ENCODE measurements at regions not wholly inside any gene's neighbourhood (a gene's known extent, or its start where the extent isn't known, plus 50 kb on each side); places are given as distances from the start of the nearest gene placed in this dataset.
A peak's percentile ranks its signal among the peaks of the same experiment; 100 is the strongest.

DNA sequence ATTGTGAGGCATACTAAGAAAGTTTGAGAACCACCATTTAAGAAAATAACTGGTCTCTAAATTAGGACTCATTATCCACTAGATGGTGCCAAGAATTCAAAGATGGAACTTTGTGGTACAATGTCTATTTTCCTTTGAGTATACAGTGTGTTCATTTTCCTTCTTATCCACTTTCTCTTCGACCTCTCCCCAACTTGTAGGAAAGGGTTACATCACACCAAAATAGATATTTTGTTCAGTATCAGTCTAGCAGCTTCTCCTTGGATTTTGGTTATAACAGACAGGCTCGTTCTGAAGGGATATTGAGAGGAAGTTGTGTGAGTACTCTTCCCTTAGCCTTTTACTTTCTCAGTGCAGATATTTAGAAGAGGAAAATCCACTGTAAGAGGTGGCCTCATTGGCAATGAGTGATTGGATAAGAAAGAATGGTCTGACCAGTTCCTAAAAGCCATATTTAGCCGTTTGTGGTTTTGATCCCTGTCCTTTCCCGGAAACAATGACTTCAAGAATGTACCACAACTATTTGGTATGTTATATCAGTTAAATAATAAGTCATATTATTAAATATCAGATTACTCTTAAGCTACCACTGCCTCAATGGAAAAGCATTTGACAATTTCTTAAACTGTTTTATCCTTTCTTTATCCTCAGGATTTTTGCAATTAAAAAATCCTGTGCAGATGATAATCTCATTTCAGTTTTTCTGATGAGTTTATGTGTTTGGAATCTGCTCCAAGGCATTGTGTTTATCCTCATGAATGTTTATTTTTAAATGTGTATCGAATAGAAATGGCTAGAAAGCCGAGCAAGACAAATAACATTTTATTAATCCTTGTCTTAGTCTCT, 69.0 kb upstream of the GRAMD2B start:
- WGBS, 2 donors: 15 to 16% methylated on average over 6 of the region's 6 CpGs

DNA sequence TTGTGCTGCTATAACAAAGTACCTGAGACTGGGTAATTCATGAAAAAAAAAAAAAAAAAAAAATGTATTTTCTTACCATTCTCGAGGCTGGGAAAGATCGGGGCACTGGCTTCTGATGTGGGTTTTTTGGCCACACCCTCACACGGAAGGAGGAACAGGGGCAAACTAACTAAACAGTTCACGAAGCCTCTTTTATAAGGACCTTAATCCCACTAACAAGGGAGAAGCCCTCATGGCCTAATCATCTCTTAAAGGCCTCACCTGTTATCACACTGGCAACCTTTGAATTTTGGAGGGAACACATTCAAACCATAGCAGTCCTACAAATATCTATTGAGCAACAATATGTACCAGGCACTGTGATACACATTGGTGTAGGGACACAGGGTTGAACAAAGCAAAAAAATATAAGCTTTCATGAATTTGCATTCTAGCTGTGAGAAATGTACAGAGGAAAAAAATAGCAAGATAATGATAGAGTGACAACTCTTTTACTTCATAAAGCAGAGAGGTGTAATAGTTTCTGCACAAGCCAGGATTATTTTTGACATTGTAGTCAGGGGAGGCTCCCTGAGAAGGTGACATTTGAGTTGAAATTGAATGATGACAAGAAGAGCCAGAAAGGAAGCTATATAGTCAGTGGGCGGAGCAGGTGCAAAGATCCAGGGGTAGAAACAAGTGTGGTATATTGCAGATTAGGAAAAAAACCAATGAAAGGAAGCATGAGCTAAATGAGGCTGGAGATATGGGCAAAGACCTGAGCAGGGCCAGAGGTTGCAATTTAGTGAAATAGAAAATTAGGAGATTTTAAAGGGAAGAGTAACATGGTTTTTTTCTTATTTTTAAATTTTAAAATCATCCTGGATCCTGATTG, 68.1 kb upstream of the GRAMD2B start:
- H3K4me1 ChIP-seq (ENCODE audit: control insufficient read depth in 1 of 2, insufficient read depth in 2 of 2, low read length in 2 of 2): no peaks in the 10 kb centered on the region
- ATAC-seq (ENCODE audit: low FRiP score) (no peak), DNase-seq (no peak)
- 82 to 87% methylated on average over 5 of the region's 5 CpGs for WGBS, 2 donors
- H3K27me3 ChIP-seq (ENCODE audit: control insufficient read depth in 1 of 2, insufficient read depth in 2 of 2, low read length in 1 of 2): no peaks in the 10 kb centered on the region
- no peak overlapping the region for H3K4me3 ChIP-seq (ENCODE audit: low read length in 2 of 2)
- H3K36me3 ChIP-seq (ENCODE audit: control insufficient read depth in 1 of 2, insufficient read depth in 2 of 2, low read length in 1 of 2): no peaks in the 10 kb centered on the region
- intact Hi-C loops (cut with DNase I): loop anchor here (5.0 to 10.0 kb wide), 2 partner anchors 70 to 137 kb away; partner anchors contain the start of gene GRAMD2B (in 1 of the 2)
- no peaks in the 10 kb centered on the region for H3K9me3 ChIP-seq (ENCODE audit: control insufficient read depth, low read length)
- H3K27ac ChIP-seq (ENCODE audit: low read depth in 1 of 2, low read length in 2 of 2): no peak overlapping the region

More for the DNA sequence above, 69.0 kb upstream of the GRAMD2B start:
- peak overlapping the region in 1 of 2 donors; percentile 48 for H3K4me3 ChIP-seq (ENCODE audit: low read length in 2 of 2)
- DNase-seq (no peak), ATAC-seq (ENCODE audit: low FRiP score) (peak; percentile 70)
- H3K9me3 ChIP-seq (ENCODE audit: control insufficient read depth, low read length): no peaks in the 10 kb centered on the region
- no peaks in the 10 kb centered on the region for H3K4me1 ChIP-seq (ENCODE audit: control insufficient read depth in 1 of 2, insufficient read depth in 2 of 2, low read length in 2 of 2)
- H3K27ac ChIP-seq (ENCODE audit: low read depth in 1 of 2, low read length in 2 of 2): no peak overlapping the region
- intact Hi-C loops (cut with DNase I): loop anchor here (5.0 to 10.0 kb wide), 2 partner anchors 71 to 138 kb away; partner anchors contain the start of gene GRAMD2B (in 1 of the 2)
- H3K36me3 ChIP-seq (ENCODE audit: control insufficient read depth in 1 of 2, insufficient read depth in 2 of 2, low read length in 1 of 2): no peaks in the 10 kb centered on the region
- H3K27me3 ChIP-seq (ENCODE audit: control insufficient read depth in 1 of 2, insufficient read depth in 2 of 2, low read length in 1 of 2): no peaks in the 10 kb centered on the region

DNA sequence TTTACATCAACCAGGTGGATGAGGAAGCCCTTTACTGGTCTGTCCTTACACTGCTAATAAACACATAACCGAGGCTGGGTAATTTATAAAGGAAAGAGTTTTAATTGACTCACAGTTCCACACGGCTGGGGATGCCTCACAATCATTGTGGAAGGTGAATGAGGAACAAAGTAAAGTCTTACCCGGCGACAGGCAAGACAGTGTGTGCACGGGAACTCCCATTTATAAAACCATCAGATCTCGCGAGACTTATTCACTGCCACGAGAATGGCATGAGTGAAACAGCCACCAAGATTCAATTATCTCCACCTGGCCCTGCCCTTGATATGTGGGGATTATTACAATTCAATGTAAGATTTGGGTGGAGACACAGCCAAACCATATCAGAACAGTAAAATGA, 67.3 kb upstream of the GRAMD2B start:
- Histone ChIP-seq H3K4me1 (ENCODE audit: control insufficient read depth in 1 of 2, insufficient read depth in 2 of 2, low read length in 2 of 2) (no peaks in the 10 kb centered on the region), H3K27me3 (ENCODE audit: control insufficient read depth in 1 of 2, insufficient read depth in 2 of 2, low read length in 1 of 2) (no peaks in the 10 kb centered on the region), H3K36me3 (ENCODE audit: control insufficient read depth in 1 of 2, insufficient read depth in 2 of 2, low read length in 1 of 2) (no peaks in the 10 kb centered on the region), H3K4me3 (ENCODE audit: low read length in 2 of 2) (no peak overlapping the region), H3K9me3 (ENCODE audit: control insufficient read depth, low read length) (no peaks in the 10 kb centered on the region), H3K27ac (ENCODE audit: low read depth in 1 of 2, low read length in 2 of 2) (no peak overlapping the region)
- ATAC-seq (ENCODE audit: low FRiP score) (no peak), DNase-seq (no peak)
- 89 to 92% methylated on average over 8 of the region's 8 CpGs for WGBS, 2 donors
- intact Hi-C loops (cut with DNase I): loop anchor here in 1 of 2 donors (10.0 kb wide), 1 partner anchor 69 kb away; the partner anchor contains the start of gene GRAMD2B

DNA sequence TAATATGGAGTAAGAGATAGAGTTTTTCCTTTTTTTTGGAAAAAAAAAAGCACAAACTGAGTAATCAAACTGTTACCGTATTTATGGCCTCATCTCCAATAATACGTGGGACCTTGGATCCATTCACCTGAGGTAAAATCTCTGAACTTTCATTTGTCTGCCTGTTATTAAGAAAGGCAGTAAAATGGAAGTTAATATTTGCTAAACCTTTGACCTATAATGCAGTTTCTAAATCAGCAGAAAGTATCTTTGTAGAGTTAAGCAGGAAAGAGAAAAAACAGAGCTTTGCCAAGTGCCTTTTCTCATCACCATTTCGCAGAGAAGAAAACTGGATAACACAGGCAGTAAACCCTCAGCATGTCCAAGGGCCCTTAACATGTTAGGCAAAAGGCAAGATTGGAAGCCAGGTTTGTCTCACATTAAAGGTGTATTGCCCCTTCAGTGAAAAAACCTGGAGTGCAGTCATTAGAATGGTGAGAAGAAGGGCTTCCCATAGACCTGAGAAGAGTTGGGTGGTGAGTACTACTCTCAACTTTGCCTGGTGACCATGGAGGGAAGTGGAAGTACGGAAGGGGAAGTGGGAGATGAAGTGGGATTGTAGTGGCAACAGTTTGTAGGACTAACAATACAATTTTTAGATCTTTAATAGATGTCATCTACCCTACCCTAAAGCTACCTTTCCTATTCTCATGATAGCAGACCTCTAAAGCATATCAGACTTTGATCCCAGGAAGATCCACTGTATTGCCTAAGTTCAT, 65.4 kb upstream of the GRAMD2B start:
- H3K27ac ChIP-seq (ENCODE audit: low read depth in 1 of 2, low read length in 2 of 2): no peak overlapping the region
- no peaks in the 10 kb centered on the region for H3K27me3 ChIP-seq (ENCODE audit: control insufficient read depth in 1 of 2, insufficient read depth in 2 of 2, low read length in 1 of 2)
- no peaks in the 10 kb centered on the region for H3K36me3 ChIP-seq (ENCODE audit: control insufficient read depth in 1 of 2, insufficient read depth in 2 of 2, low read length in 1 of 2)
- no peaks in the 10 kb centered on the region for H3K4me1 ChIP-seq (ENCODE audit: control insufficient read depth in 1 of 2, insufficient read depth in 2 of 2, low read length in 2 of 2)
- ATAC-seq (ENCODE audit: low FRiP score) (no peak), DNase-seq (no peak)
- intact Hi-C loops (cut with DNase I): loop anchor here in 1 of 2 donors (10.0 kb wide), 1 partner anchor 67 kb away; the partner anchor contains the start of gene GRAMD2B
- H3K9me3 ChIP-seq (ENCODE audit: control insufficient read depth, low read length): no peaks in the 10 kb centered on the region
- no peak overlapping the region for H3K4me3 ChIP-seq (ENCODE audit: low read length in 2 of 2)
- whole genome bisulfite sequencing, 2 donors: 86 to 88% methylated on average over 4 of the region's 4 CpGs

DNA sequence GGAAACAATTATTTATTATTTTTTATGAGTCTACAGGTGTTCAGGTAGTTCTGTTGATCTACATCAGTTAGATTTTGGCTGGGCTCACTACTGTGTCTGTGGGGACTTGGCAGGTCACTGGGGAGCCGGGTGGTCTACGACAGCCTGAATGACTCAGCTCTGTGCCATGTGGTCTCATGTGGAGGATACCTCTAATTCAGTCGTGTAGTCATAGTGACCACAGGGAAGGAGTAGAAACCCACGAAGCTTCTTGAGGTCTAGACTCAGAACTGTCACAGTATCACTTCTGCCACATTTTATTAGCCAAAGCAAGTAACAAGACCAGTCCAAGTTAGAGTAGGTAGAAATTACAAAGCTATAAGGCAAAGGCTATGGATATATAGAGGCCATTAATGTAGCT, 64.7 kb upstream of the GRAMD2B start:
- no peak for DNase-seq
- Histone ChIP-seq H3K4me3 (ENCODE audit: low read length in 2 of 2) (no peak overlapping the region), H3K4me1 (ENCODE audit: control insufficient read depth in 1 of 2, insufficient read depth in 2 of 2, low read length in 2 of 2) (no peaks in the 10 kb centered on the region), H3K27ac (ENCODE audit: low read depth in 1 of 2, low read length in 2 of 2) (no peak overlapping the region), H3K27me3 (ENCODE audit: control insufficient read depth in 1 of 2, insufficient read depth in 2 of 2, low read length in 1 of 2) (no peaks in the 10 kb centered on the region), H3K9me3 (ENCODE audit: control insufficient read depth, low read length) (no peaks in the 10 kb centered on the region), H3K36me3 (ENCODE audit: control insufficient read depth in 1 of 2, insufficient read depth in 2 of 2, low read length in 1 of 2) (no peaks in the 10 kb centered on the region)
- intact Hi-C loops (cut with DNase I): loop anchor here in 1 of 2 donors (10.0 kb wide), 1 partner anchor 66 kb away; the partner anchor contains the start of gene GRAMD2B
- WGBS, 2 donors: 62 to 69% methylated on average over 4 of the region's 4 CpGs
- no peak for ATAC-seq (ENCODE audit: low FRiP score)

DNA sequence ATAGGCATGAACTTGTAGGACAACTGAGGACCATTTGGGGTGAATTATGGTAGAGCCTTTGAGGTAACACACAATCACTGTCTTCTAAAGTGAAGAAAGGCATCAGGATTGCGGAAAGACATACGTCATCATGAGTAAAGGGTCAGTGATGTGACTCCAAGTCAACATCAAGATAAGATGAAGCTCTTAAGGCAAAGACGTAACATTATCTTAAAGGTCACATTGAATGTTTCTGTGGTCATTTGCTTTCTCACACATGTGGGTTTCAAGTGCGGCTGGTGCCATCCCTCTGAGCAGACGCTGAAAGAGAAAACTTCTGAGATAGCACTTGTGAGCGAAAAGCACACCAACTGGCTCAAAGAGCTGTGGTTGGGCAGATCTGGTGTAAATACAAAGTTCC, 63.3 kb upstream of the GRAMD2B start:
- no peaks in the 10 kb centered on the region for H3K4me1 ChIP-seq (ENCODE audit: control insufficient read depth in 1 of 2, insufficient read depth in 2 of 2, low read length in 2 of 2)
- H3K27me3 ChIP-seq (ENCODE audit: control insufficient read depth in 1 of 2, insufficient read depth in 2 of 2, low read length in 1 of 2): no peaks in the 10 kb centered on the region
- 92 to 98% methylated on average over 6 of the region's 6 CpGs for WGBS, 2 donors
- H3K36me3 ChIP-seq (ENCODE audit: control insufficient read depth in 1 of 2, insufficient read depth in 2 of 2, low read length in 1 of 2): no peaks in the 10 kb centered on the region
- H3K27ac ChIP-seq (ENCODE audit: low read depth in 1 of 2, low read length in 2 of 2): no peak overlapping the region
- no peak overlapping the region for H3K4me3 ChIP-seq (ENCODE audit: low read length in 2 of 2)
- no peak for ATAC-seq (ENCODE audit: low FRiP score)
- DNase-seq: no peak
- no peaks in the 10 kb centered on the region for H3K9me3 ChIP-seq (ENCODE audit: control insufficient read depth, low read length)
- intact Hi-C loops (cut with DNase I): loop anchor here (5.0 to 10.0 kb wide), 2 partner anchors 62 to 65 kb away; partner anchors contain the start of gene GRAMD2B (in 2 of the 2)

DNA sequence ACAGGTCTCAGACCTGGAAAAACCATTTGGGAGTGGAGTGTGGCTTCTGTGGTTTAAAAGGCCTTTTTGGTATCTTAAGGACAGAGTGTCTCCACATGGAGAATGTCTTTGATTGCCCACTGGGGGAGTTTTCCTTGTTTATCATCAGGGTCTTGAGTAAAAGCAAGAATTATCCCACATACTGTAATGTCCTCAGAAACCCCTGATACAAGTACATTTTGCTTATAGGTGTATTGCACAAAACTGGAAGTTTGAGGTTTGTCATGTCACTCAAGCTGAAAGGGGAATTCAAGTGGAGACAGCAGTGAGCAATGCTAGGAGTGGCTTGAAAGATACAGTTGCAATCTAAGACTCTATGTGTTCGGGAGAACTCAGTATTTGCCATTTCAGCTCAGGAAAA, 62.7 kb upstream of the GRAMD2B start:
- 91 to 92% methylated on average over 1 of the region's 1 CpG for WGBS, 2 donors
- no peak overlapping the region for H3K27ac ChIP-seq (ENCODE audit: low read depth in 1 of 2, low read length in 2 of 2)
- H3K4me1 ChIP-seq (ENCODE audit: control insufficient read depth in 1 of 2, insufficient read depth in 2 of 2, low read length in 2 of 2): no peaks in the 10 kb centered on the region
- ATAC-seq (ENCODE audit: low FRiP score) (no peak), DNase-seq (no peak)
- H3K36me3 ChIP-seq (ENCODE audit: control insufficient read depth in 1 of 2, insufficient read depth in 2 of 2, low read length in 1 of 2): no peaks in the 10 kb centered on the region
- no peaks in the 10 kb centered on the region for H3K27me3 ChIP-seq (ENCODE audit: control insufficient read depth in 1 of 2, insufficient read depth in 2 of 2, low read length in 1 of 2)
- no peaks in the 10 kb centered on the region for H3K9me3 ChIP-seq (ENCODE audit: control insufficient read depth, low read length)
- intact Hi-C loops (cut with DNase I): loop anchor here in 1 of 2 donors (5.0 kb wide), 1 partner anchor 62 kb away; the partner anchor contains the start of gene GRAMD2B
- H3K4me3 ChIP-seq (ENCODE audit: low read length in 2 of 2): no peak overlapping the region

DNA sequence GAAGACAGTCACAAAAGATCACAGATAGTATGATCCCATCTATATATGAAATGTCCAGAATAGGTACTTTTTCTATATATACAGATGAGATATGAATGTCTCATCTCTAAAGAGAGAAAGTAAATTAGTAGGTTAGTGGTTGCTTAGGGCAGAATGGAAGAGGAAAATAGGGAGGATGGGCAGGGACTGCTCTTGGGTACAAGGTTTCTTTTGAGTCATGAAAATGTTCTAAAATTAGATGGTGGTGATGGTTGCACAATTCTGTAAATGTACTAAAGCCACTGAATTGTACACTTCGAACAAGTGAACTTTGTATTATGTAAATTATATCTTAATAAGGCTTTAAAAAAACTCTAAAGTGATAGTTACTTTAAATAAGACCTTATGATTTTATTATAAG, 59.6 kb upstream of the GRAMD2B start:
- Histone ChIP-seq H3K27ac (ENCODE audit: low read depth in 1 of 2, low read length in 2 of 2) (no peak overlapping the region), H3K4me1 (ENCODE audit: control insufficient read depth in 1 of 2, insufficient read depth in 2 of 2, low read length in 2 of 2) (no peaks in the 10 kb centered on the region), H3K36me3 (ENCODE audit: control insufficient read depth in 1 of 2, insufficient read depth in 2 of 2, low read length in 1 of 2) (no peaks in the 10 kb centered on the region), H3K9me3 (ENCODE audit: control insufficient read depth, low read length) (no peaks in the 10 kb centered on the region), H3K27me3 (ENCODE audit: control insufficient read depth in 1 of 2, insufficient read depth in 2 of 2, low read length in 1 of 2) (no peaks in the 10 kb centered on the region), H3K4me3 (ENCODE audit: low read length in 2 of 2) (no peak overlapping the region)
- ATAC-seq (ENCODE audit: low FRiP score): no peak
- intact Hi-C loops (cut with DNase I): loop anchor here in 1 of 2 donors (5.0 kb wide), 1 partner anchor 59 kb away; the partner anchor contains the start of gene GRAMD2B
- 14 to 80% methylated on average over 1 of the region's 1 CpG for WGBS, 2 donors
- no peak for DNase-seq
